GM23338 (cell line): ENCODE measurements at regions not wholly inside any gene's neighbourhood (a gene's known extent, or its start where the extent isn't known, plus 50 kb on each side); places are given as distances from the start of the nearest gene placed in this dataset.

ENCODE experiments used
- ATAC-seq: fragments of 200-7000 bp; cut with Tn5 transposase; 3 replicates; pipeline ENCODE4 v1.9.1; 2020
- DNase-seq: peaks from one replicate; pipeline ENCODE4 v3.0.0-alpha.2; 2015; ENCODE audit warnings: low spot score
- H2AFZ ChIP-seq: fragments of 200-600 bp; sonication (generic); 2 replicates; pipeline ENCODE4 v1.8.0; 2016; ENCODE audit warnings: antibody characterized with exemption, mild to moderate bottlenecking, moderate library complexity
- H3F3A ChIP-seq: fragments of 200-600 bp; sonication (generic); replicated peaks from 2 replicates; pipeline ENCODE4 v1.8.0; 2017; ENCODE audit warnings: antibody characterized with exemption, mixed run types, low read depth
- H3K27ac ChIP-seq: fragments of 200-600 bp; sonication (generic); 2 replicates; pipeline ENCODE4 v1.6.1; 2016; ENCODE audit warnings: low read depth
- H3K27me3 ChIP-seq: fragments of 200-600 bp; sonication (generic); 2 replicates; pipeline ENCODE4 v1.8.0; 2016; ENCODE audit warnings: mild to moderate bottlenecking, mixed run types, moderate library complexity; ENCODE audit not compliant: insufficient read depth
- H3K36me3 ChIP-seq: fragments of 200-600 bp; sonication (generic); 2 replicates; pipeline ENCODE4 v1.8.0; 2016; ENCODE audit warnings: mild to moderate bottlenecking; ENCODE audit not compliant: insufficient read depth
- H3K4me1 ChIP-seq: fragments of 200-600 bp; sonication (generic); 2 replicates; pipeline ENCODE4 v1.8.0; 2016; ENCODE audit warnings: mild to moderate bottlenecking, moderate library complexity; ENCODE audit not compliant: insufficient read depth
- H3K4me2 ChIP-seq: fragments of 200-600 bp; sonication (generic); 2 replicates; pipeline ENCODE4 v1.7.1; 2017; ENCODE audit warnings: mixed run types
- H3K4me3 ChIP-seq: fragments of 200-600 bp; sonication (generic); 2 replicates; pipeline ENCODE4 v1.6.1; 2016; ENCODE audit warnings: mixed run types
- H3K79me2 ChIP-seq: fragments of 200-600 bp; sonication (generic); replicated peaks from 2 replicates; pipeline ENCODE4 v1.8.0; 2017; ENCODE audit warnings: mild to moderate bottlenecking; ENCODE audit not compliant: insufficient read depth
- H3K9me2 ChIP-seq: fragments of 200-600 bp; sonication (generic); 2 replicates; pipeline ENCODE4 v1.8.0; 2017; ENCODE audit not compliant: insufficient read depth
- H4K20me1 ChIP-seq: fragments of 200-600 bp; sonication (generic); replicated peaks from 2 replicates; pipeline ENCODE4 v1.8.0; 2017; ENCODE audit warnings: mild to moderate bottlenecking; ENCODE audit not compliant: insufficient read depth
- H3K27ac Mint-ChIP-seq: 2 replicates; pipeline ENCODE4 v1.8.0; 2020; ENCODE audit warnings: inconsistent platforms, mild to moderate bottlenecking, moderate library complexity, mixed read lengths
- H3K27me3 Mint-ChIP-seq: 3 replicates; pipeline ENCODE4 v1.8.0; 2022; ENCODE audit warnings: low read depth, mild to moderate bottlenecking, moderate library complexity, mixed read lengths, inconsistent platforms; ENCODE audit not compliant: insufficient read depth, poor library complexity
- H3K36me3 Mint-ChIP-seq: 3 replicates; pipeline ENCODE4 v1.8.0; 2021; ENCODE audit warnings: low read depth, mild to moderate bottlenecking, inconsistent platforms, moderate library complexity, mixed read lengths
- H3K4me1 Mint-ChIP-seq: 3 replicates; pipeline ENCODE4 v1.8.0; 2020; ENCODE audit warnings: mild to moderate bottlenecking, inconsistent platforms, mixed read lengths
- H3K4me3 Mint-ChIP-seq: 3 replicates; pipeline ENCODE4 v1.8.0; 2021; ENCODE audit warnings: moderate library complexity, mild to moderate bottlenecking, inconsistent platforms, mixed read lengths
- H3K9me3 Mint-ChIP-seq: 3 replicates; pipeline ENCODE4 v1.8.0; 2020; ENCODE audit warnings: moderate library complexity, mild to moderate bottlenecking, inconsistent platforms, mixed read lengths
- CREB1 ChIP-seq: fragments of 250-450 bp; sonication (Bioruptor Pico); IDR thresholded peaks from 2 replicates; pipeline ENCODE4 v1.5.0; 2020; ENCODE audit warnings: low read depth, mild to moderate bottlenecking, moderate library complexity
- EZH2 ChIP-seq: fragments of 200-600 bp; sonication (generic); IDR thresholded peaks from one replicate; pipeline ENCODE4 v1.8.0; 2017; ENCODE audit warnings: antibody characterized with exemption, mild to moderate bottlenecking, low read depth; ENCODE audit not compliant: unreplicated experiment
- NANOG ChIP-seq: IDR thresholded peaks from 2 replicates; pipeline ENCODE4 v1.6.1; 2016; ENCODE audit warnings: antibody characterized with exemption, borderline replicate concordance
- POLR2AphosphoS5 ChIP-seq: IDR thresholded peaks from 2 replicates; pipeline ENCODE4 v1.6.1; 2016; ENCODE audit warnings: antibody characterized with exemption, low read depth
- STAT1 ChIP-seq: IDR thresholded peaks from one replicate; pipeline ENCODE4 v1.6.1; 2016; ENCODE audit warnings: antibody characterized with exemption; ENCODE audit not compliant: unreplicated experiment
- ZNF331 ChIP-seq: fragments of 250-450 bp; sonication (Bioruptor Pico); IDR thresholded peaks from 2 replicates; pipeline ENCODE4 v1.5.0; 2020; ENCODE audit warnings: low read depth, mild to moderate bottlenecking, moderate library complexity
- TF ChIP-seq, protein P1 (sequence below), 2 experiments: fragments of 200-600 bp in 1 of 2; sonication (generic) in 1 of 2; conservative IDR thresholded peaks; 2 replicates each; pipeline versions ENCODE4 v1.5.1 to v1.6.1; 2016 to 2017; ENCODE audit warnings: antibody characterized with exemption in 2 of 2, low read depth in 2 of 2, mild to moderate bottlenecking in 2 of 2, moderate library complexity in 1 of 2
- TF ChIP-seq, protein P2 (sequence below): fragments of 250-450 bp; sonication (Bioruptor Pico); IDR thresholded peaks from 2 replicates; pipeline ENCODE4 v1.5.0; 2020; ENCODE audit warnings: mild to moderate bottlenecking, moderate library complexity

- no peak for TF ChIP-seq CREB1 (CRISPR knock-in tag)
- TF ChIP-seq, protein P1, sequence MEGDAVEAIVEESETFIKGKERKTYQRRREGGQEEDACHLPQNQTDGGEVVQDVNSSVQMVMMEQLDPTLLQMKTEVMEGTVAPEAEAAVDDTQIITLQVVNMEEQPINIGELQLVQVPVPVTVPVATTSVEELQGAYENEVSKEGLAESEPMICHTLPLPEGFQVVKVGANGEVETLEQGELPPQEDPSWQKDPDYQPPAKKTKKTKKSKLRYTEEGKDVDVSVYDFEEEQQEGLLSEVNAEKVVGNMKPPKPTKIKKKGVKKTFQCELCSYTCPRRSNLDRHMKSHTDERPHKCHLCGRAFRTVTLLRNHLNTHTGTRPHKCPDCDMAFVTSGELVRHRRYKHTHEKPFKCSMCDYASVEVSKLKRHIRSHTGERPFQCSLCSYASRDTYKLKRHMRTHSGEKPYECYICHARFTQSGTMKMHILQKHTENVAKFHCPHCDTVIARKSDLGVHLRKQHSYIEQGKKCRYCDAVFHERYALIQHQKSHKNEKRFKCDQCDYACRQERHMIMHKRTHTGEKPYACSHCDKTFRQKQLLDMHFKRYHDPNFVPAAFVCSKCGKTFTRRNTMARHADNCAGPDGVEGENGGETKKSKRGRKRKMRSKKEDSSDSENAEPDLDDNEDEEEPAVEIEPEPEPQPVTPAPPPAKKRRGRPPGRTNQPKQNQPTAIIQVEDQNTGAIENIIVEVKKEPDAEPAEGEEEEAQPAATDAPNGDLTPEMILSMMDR (conservative IDR thresholded peaks at IDR 0.05; ENCODE audit: low read depth in 2 of 2), result no peak
Measured at GRCh38 chr6:134632024-134632423, 314.1 kb upstream of the SGK1 start (continued).

DNA sequence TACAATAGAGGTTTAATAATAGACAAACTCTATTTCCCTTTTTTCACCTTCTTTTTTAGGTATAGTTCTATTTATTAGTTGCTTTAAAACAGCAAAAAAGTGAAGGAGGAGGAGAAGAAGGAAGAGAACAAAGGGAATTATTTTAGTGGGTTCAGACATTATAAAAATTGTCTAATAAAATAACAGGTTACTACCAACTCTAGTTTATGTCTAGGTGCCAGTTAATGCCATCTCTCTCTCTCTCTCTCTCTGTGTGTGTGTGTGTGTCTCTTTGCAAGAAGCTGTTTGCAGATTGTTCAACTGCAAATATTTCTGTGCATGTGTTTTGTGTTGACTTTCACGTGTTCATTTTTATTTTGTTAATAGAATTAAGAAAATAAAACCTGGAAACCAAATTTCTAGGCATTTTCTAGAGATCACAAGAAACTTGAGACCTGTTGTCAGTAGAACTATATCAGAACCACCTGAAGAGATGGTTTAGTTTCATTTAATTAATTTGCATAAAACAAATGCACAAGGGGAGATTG, 313.5 kb upstream of the SGK1 start:
- Mint-ChIP-seq H3K9me3 (peaks cover 4% of the 10 kb centered on the region; the same call in 1 of the 3 replicates), H3K4me3 (no peak overlapping the region), H3K27ac (no peak overlapping the region), H3K27me3 (no peaks in the 10 kb centered on the region), H3K36me3 (peaks cover 5% of the 10 kb centered on the region; the same call in 1 of the 3 replicates), H3K4me1 (peaks cover 5% of the 10 kb centered on the region; the same call in 2 of the 3 replicates)
- no peak overlapping the region for H2AFZ ChIP-seq
- no peaks in the 10 kb centered on the region for H4K20me1 ChIP-seq
- H3K4me2 ChIP-seq, result no peak overlapping the region
- no peaks in the 10 kb centered on the region; the same call in 1 of the 2 replicates for H3K9me2 ChIP-seq
- H3K4me3 ChIP-seq, result no peak overlapping the region
- no peak overlapping the region for H3K27ac ChIP-seq
- no peak for TF ChIP-seq EZH2
- H3K4me1 ChIP-seq, result no peaks in the 10 kb centered on the region
- ATAC-seq (no peak), DNase-seq (no peak)
- no peaks in the 10 kb centered on the region for H3K36me3 ChIP-seq
- H3K27me3 ChIP-seq, result no peaks in the 10 kb centered on the region
- H3F3A ChIP-seq, result no peaks in the 10 kb centered on the region
- no peaks in the 10 kb centered on the region for H3K79me2 ChIP-seq

- no peak overlapping the region for H3K27ac ChIP-seq
- H3K4me1 ChIP-seq, result no peaks in the 10 kb centered on the region
- Mint-ChIP-seq H3K9me3 (peaks cover 4% of the 10 kb centered on the region; the same call in 1 of the 3 replicates), H3K4me3 (no peak overlapping the region), H3K27ac (no peak overlapping the region), H3K4me1 (no peaks in the 10 kb centered on the region), H3K36me3 (peaks cover 5% of the 10 kb centered on the region; the same call in 1 of the 3 replicates), H3K27me3 (no peaks in the 10 kb centered on the region)
- H3K9me2 ChIP-seq, result no peaks in the 10 kb centered on the region; the same call in 1 of the 2 replicates
- no peaks in the 10 kb centered on the region for H3F3A ChIP-seq
- H3K4me3 ChIP-seq, result no peak overlapping the region
- no peaks in the 10 kb centered on the region for H3K27me3 ChIP-seq
- no peak overlapping the region for H3K4me2 ChIP-seq
- no peak overlapping the region for H2AFZ ChIP-seq
- H4K20me1 ChIP-seq, result no peaks in the 10 kb centered on the region
- H3K36me3 ChIP-seq, result no peaks in the 10 kb centered on the region
- H3K79me2 ChIP-seq, result no peaks in the 10 kb centered on the region
- DNase-seq (no peak), ATAC-seq (no peak)
- TF ChIP-seq STAT1, result no peak
- no peak for TF ChIP-seq EZH2
- no peak for TF ChIP-seq POLR2AphosphoS5
- no peak for TF ChIP-seq ZNF331 (CRISPR knock-in tag)
- TF ChIP-seq CREB1 (CRISPR knock-in tag), result no peak
- no peak for TF ChIP-seq NANOG
- TF ChIP-seq, protein P2, sequence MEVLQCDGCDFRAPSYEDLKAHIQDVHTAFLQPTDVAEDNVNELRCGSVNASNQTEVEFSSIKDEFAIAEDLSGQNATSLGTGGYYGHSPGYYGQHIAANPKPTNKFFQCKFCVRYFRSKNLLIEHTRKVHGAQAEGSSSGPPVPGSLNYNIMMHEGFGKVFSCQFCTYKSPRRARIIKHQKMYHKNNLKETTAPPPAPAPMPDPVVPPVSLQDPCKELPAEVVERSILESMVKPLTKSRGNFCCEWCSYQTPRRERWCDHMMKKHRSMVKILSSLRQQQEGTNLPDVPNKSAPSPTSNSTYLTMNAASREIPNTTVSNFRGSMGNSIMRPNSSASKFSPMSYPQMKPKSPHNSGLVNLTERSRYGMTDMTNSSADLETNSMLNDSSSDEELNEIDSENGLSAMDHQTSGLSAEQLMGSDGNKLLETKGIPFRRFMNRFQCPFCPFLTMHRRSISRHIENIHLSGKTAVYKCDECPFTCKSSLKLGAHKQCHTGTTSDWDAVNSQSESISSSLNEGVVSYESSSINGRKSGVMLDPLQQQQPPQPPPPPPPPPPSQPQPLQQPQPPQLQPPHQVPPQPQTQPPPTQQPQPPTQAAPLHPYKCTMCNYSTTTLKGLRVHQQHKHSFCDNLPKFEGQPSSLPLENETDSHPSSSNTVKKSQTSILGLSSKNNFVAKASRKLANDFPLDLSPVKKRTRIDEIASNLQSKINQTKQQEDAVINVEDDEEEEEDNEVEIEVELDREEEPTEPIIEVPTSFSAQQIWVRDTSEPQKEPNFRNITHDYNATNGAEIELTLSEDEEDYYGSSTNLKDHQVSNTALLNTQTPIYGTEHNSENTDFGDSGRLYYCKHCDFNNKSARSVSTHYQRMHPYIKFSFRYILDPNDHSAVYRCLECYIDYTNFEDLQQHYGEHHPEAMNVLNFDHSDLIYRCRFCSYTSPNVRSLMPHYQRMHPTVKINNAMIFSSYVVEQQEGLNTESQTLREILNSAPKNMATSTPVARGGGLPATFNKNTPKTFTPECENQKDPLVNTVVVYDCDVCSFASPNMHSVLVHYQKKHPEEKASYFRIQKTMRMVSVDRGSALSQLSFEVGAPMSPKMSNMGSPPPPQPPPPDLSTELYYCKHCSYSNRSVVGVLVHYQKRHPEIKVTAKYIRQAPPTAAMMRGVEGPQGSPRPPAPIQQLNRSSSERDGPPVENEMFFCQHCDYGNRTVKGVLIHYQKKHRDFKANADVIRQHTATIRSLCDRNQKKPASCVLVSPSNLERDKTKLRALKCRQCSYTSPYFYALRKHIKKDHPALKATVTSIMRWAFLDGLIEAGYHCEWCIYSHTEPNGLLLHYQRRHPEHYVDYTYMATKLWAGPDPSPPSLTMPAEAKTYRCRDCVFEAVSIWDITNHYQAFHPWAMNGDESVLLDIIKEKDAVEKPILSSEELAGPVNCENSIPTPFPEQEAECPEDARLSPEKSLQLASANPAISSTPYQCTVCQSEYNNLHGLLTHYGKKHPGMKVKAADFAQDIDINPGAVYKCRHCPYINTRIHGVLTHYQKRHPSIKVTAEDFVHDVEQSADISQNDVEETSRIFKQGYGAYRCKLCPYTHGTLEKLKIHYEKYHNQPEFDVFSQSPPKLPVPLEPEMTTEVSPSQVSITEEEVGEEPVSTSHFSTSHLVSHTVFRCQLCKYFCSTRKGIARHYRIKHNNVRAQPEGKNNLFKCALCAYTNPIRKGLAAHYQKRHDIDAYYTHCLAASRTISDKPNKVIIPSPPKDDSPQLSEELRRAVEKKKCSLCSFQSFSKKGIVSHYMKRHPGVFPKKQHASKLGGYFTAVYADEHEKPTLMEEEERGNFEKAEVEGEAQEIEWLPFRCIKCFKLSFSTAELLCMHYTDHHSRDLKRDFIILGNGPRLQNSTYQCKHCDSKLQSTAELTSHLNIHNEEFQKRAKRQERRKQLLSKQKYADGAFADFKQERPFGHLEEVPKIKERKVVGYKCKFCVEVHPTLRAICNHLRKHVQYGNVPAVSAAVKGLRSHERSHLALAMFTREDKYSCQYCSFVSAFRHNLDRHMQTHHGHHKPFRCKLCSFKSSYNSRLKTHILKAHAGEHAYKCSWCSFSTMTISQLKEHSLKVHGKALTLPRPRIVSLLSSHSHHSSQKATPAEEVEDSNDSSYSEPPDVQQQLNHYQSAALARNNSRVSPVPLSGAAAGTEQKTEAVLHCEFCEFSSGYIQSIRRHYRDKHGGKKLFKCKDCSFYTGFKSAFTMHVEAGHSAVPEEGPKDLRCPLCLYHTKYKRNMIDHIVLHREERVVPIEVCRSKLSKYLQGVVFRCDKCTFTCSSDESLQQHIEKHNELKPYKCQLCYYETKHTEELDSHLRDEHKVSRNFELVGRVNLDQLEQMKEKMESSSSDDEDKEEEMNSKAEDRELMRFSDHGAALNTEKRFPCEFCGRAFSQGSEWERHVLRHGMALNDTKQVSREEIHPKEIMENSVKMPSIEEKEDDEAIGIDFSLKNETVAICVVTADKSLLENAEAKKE, result no peak
Measured at GRCh38 chr6:134630508-134631121, 312.7 kb upstream of the SGK1 start.
